ENCODE measurements at regions not wholly inside any gene's neighbourhood (a gene's known extent, or its start where the extent isn't known, plus 50 kb on each side); places are given as distances from the start of the nearest gene placed in this dataset.

DNA sequence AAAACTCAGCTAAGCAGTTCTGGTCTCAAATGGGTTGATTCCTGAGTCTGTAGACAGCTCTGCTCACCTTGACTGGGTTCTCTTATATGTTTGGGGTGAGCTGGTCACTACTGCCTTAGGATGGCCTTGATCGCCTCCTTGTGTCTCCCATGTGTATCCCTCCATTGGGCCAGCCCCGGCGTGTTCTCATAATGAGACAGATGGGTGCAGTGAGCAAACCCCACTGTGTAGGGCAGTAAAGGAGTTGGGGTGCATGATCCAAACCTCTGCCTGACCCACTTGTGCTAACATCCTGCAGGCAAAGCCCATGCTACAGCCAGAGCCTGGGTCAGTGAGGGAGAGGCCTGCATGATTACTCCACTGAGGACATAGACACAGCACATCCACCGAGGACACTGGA lies 657.6 kb downstream of the BRD1 start:
- Histone ChIP-seq H3K4me1 (ENCODE audit: control insufficient read depth in 1 of 2, insufficient read depth in 2 of 2, low read length in 2 of 2) (no peaks in the 10 kb centered on the region), H3K36me3 (ENCODE audit: control insufficient read depth in 1 of 2, insufficient read depth in 2 of 2, low read length in 2 of 2) (no peaks in the 10 kb centered on the region), H3K9me3 (ENCODE audit: control insufficient read depth in 1 of 2, low read length in 2 of 2) (no peaks in the 10 kb centered on the region), H3K4me3 (ENCODE audit: low read depth in 1 of 2, low read length in 2 of 2) (no peak overlapping the region), H3K27me3 (ENCODE audit: control insufficient read depth in 1 of 2, insufficient read depth in 2 of 2, low read length in 2 of 2) (no peaks in the 10 kb centered on the region), H3K27ac (ENCODE audit: low read depth, low read length) (no peak overlapping the region), H3K9ac (ENCODE audit: low read depth in 1 of 2, low read length in 2 of 2) (no peak overlapping the region)

- no peak overlapping the region for H3K4me3 ChIP-seq (ENCODE audit: low read depth in 1 of 2, low read length in 2 of 2)
Observed at GRCh38 chr22:49169074-49169744, 658.5 kb downstream of the BRD1 start.

GRCh38 chr22:49168219-49168813 lies 659.4 kb downstream of the BRD1 start:
- Histone ChIP-seq H3K36me3 (ENCODE audit: control insufficient read depth in 1 of 2, insufficient read depth in 2 of 2, low read length in 2 of 2) (no peaks in the 10 kb centered on the region), H3K27ac (ENCODE audit: low read depth, low read length) (no peak overlapping the region), H3K4me1 (ENCODE audit: control insufficient read depth in 1 of 2, insufficient read depth in 2 of 2, low read length in 2 of 2) (no peaks in the 10 kb centered on the region), H3K27me3 (ENCODE audit: control insufficient read depth in 1 of 2, insufficient read depth in 2 of 2, low read length in 2 of 2) (no peaks in the 10 kb centered on the region), H3K9ac (ENCODE audit: low read depth in 1 of 2, low read length in 2 of 2) (no peak overlapping the region), H3K9me3 (ENCODE audit: control insufficient read depth in 1 of 2, low read length in 2 of 2) (no peaks in the 10 kb centered on the region), H3K4me3 (ENCODE audit: low read depth in 1 of 2, low read length in 2 of 2) (no peak overlapping the region)

More at GRCh38 chr22:49169074-49169744, 658.5 kb downstream of the BRD1 start:
- Histone ChIP-seq H3K9ac (ENCODE audit: low read depth in 1 of 2, low read length in 2 of 2) (no peak overlapping the region), H3K27ac (ENCODE audit: low read depth, low read length) (no peak overlapping the region), H3K9me3 (ENCODE audit: control insufficient read depth in 1 of 2, low read length in 2 of 2) (no peaks in the 10 kb centered on the region), H3K4me1 (ENCODE audit: control insufficient read depth in 1 of 2, insufficient read depth in 2 of 2, low read length in 2 of 2) (no peaks in the 10 kb centered on the region), H3K36me3 (ENCODE audit: control insufficient read depth in 1 of 2, insufficient read depth in 2 of 2, low read length in 2 of 2) (no peaks in the 10 kb centered on the region), H3K27me3 (ENCODE audit: control insufficient read depth in 1 of 2, insufficient read depth in 2 of 2, low read length in 2 of 2) (no peaks in the 10 kb centered on the region)

- H3K9ac ChIP-seq (ENCODE audit: low read depth in 1 of 2, low read length in 2 of 2): no peak overlapping the region
- H3K36me3 ChIP-seq (ENCODE audit: control insufficient read depth in 1 of 2, insufficient read depth in 2 of 2, low read length in 2 of 2): no peaks in the 10 kb centered on the region
- H3K4me3 ChIP-seq (ENCODE audit: low read depth in 1 of 2, low read length in 2 of 2): no peak overlapping the region
- H3K27ac ChIP-seq (ENCODE audit: low read depth, low read length): no peak overlapping the region
- H3K27me3 ChIP-seq (ENCODE audit: control insufficient read depth in 1 of 2, insufficient read depth in 2 of 2, low read length in 2 of 2): no peaks in the 10 kb centered on the region
- no peaks in the 10 kb centered on the region for H3K4me1 ChIP-seq (ENCODE audit: control insufficient read depth in 1 of 2, insufficient read depth in 2 of 2, low read length in 2 of 2)
- no peaks in the 10 kb centered on the region for H3K9me3 ChIP-seq (ENCODE audit: control insufficient read depth in 1 of 2, low read length in 2 of 2)
Observed at GRCh38 chr22:49166746-49167145, 660.9 kb downstream of the BRD1 start.

DNA sequence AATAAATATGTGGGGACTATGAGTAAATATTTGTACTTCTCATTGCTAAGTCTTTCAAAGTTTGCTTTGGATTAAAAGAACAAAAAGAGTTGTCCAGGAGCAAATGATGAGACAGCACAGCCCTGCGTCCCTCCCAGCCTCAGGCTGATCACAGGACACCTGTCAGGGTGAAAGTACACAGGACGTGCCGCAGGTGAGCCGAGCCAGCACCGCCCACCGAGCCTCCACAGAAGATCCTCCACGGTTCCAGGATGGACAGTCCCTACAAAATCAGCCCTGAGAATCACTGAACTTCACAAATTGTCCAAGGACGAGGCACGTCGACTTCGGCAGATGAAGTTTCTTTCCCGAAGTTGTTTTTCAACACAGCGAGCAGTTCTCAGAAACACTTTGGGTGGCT lies 661.5 kb downstream of the BRD1 start:
- no peaks in the 10 kb centered on the region for H3K36me3 ChIP-seq (ENCODE audit: control insufficient read depth in 1 of 2, insufficient read depth in 2 of 2, low read length in 2 of 2)
- H3K9me3 ChIP-seq (ENCODE audit: control insufficient read depth in 1 of 2, low read length in 2 of 2): no peaks in the 10 kb centered on the region
- H3K9ac ChIP-seq (ENCODE audit: low read depth in 1 of 2, low read length in 2 of 2): no peak overlapping the region
- H3K4me1 ChIP-seq (ENCODE audit: control insufficient read depth in 1 of 2, insufficient read depth in 2 of 2, low read length in 2 of 2): no peaks in the 10 kb centered on the region
- H3K27ac ChIP-seq (ENCODE audit: low read depth, low read length): no peak overlapping the region
- no peak overlapping the region for H3K4me3 ChIP-seq (ENCODE audit: low read depth in 1 of 2, low read length in 2 of 2)
- H3K27me3 ChIP-seq (ENCODE audit: control insufficient read depth in 1 of 2, insufficient read depth in 2 of 2, low read length in 2 of 2): no peaks in the 10 kb centered on the region

DNA sequence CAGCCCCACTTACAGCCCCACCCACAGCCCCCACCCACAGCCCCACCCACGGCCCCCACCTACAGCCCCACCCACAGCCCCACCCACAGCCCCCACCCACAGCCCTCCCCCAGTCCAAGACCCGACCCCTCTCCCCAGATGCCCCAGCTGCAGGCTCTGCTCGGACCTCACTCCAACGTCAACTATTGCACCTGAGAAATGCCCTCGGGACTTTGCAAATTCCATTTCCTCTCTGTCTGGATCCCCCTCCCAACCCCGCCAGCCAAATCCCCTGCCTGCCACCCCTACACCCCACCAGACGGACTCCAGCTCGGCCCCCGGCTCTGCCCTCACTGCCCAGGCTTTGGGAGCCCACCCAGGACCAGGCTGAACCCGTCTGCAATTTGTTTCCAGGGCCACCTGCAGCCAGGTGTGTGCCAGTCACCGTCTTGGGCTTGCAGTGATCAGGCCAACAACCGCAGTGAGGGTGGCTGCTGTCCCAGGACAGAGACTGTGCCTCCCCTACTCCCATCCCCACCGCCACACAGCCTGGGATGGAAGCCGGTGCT lies 662.8 kb downstream of the BRD1 start:
- Histone ChIP-seq H3K4me3 (ENCODE audit: low read depth in 1 of 2, low read length in 2 of 2) (no peak overlapping the region), H3K4me1 (ENCODE audit: control insufficient read depth in 1 of 2, insufficient read depth in 2 of 2, low read length in 2 of 2) (no peaks in the 10 kb centered on the region), H3K27ac (ENCODE audit: low read depth, low read length) (no peak overlapping the region), H3K27me3 (ENCODE audit: control insufficient read depth in 1 of 2, insufficient read depth in 2 of 2, low read length in 2 of 2) (no peaks in the 10 kb centered on the region), H3K9ac (ENCODE audit: low read depth in 1 of 2, low read length in 2 of 2) (no peak overlapping the region), H3K9me3 (ENCODE audit: control insufficient read depth in 1 of 2, low read length in 2 of 2) (no peaks in the 10 kb centered on the region), H3K36me3 (ENCODE audit: control insufficient read depth in 1 of 2, insufficient read depth in 2 of 2, low read length in 2 of 2) (no peaks in the 10 kb centered on the region)

GRCh38 chr22:49163960-49164690 lies 663.5 kb downstream of the BRD1 start:
- Histone ChIP-seq H3K9ac (ENCODE audit: low read depth in 1 of 2, low read length in 2 of 2) (no peak overlapping the region), H3K9me3 (ENCODE audit: control insufficient read depth in 1 of 2, low read length in 2 of 2) (no peaks in the 10 kb centered on the region), H3K4me3 (ENCODE audit: low read depth in 1 of 2, low read length in 2 of 2) (no peak overlapping the region), H3K36me3 (ENCODE audit: control insufficient read depth in 1 of 2, insufficient read depth in 2 of 2, low read length in 2 of 2) (no peaks in the 10 kb centered on the region), H3K4me1 (ENCODE audit: control insufficient read depth in 1 of 2, insufficient read depth in 2 of 2, low read length in 2 of 2) (no peaks in the 10 kb centered on the region), H3K27ac (ENCODE audit: low read depth, low read length) (no peak overlapping the region), H3K27me3 (ENCODE audit: control insufficient read depth in 1 of 2, insufficient read depth in 2 of 2, low read length in 2 of 2) (no peaks in the 10 kb centered on the region)

- Histone ChIP-seq H3K36me3 (ENCODE audit: control insufficient read depth in 1 of 2, insufficient read depth in 2 of 2, low read length in 2 of 2) (no peaks in the 10 kb centered on the region), H3K9ac (ENCODE audit: low read depth in 1 of 2, low read length in 2 of 2) (no peak overlapping the region), H3K4me1 (ENCODE audit: control insufficient read depth in 1 of 2, insufficient read depth in 2 of 2, low read length in 2 of 2) (no peaks in the 10 kb centered on the region), H3K27ac (ENCODE audit: low read depth, low read length) (no peak overlapping the region), H3K27me3 (ENCODE audit: control insufficient read depth in 1 of 2, insufficient read depth in 2 of 2, low read length in 2 of 2) (no peaks in the 10 kb centered on the region), H3K9me3 (ENCODE audit: control insufficient read depth in 1 of 2, low read length in 2 of 2) (no peaks in the 10 kb centered on the region), H3K4me3 (ENCODE audit: low read depth in 1 of 2, low read length in 2 of 2) (no peak overlapping the region)
Observed at GRCh38 chr22:49163258-49163959, 664.3 kb downstream of the BRD1 start.

- no peak overlapping the region for H3K4me3 ChIP-seq (ENCODE audit: low read depth in 1 of 2, low read length in 2 of 2)
- no peaks in the 10 kb centered on the region for H3K9me3 ChIP-seq (ENCODE audit: control insufficient read depth in 1 of 2, low read length in 2 of 2)
- H3K36me3 ChIP-seq (ENCODE audit: control insufficient read depth in 1 of 2, insufficient read depth in 2 of 2, low read length in 2 of 2): no peaks in the 10 kb centered on the region
- no peak overlapping the region for H3K9ac ChIP-seq (ENCODE audit: low read depth in 1 of 2, low read length in 2 of 2)
- no peaks in the 10 kb centered on the region for H3K27me3 ChIP-seq (ENCODE audit: control insufficient read depth in 1 of 2, insufficient read depth in 2 of 2, low read length in 2 of 2)
- no peak overlapping the region for H3K27ac ChIP-seq (ENCODE audit: low read depth, low read length)
- H3K4me1 ChIP-seq (ENCODE audit: control insufficient read depth in 1 of 2, insufficient read depth in 2 of 2, low read length in 2 of 2): no peaks in the 10 kb centered on the region
Observed at GRCh38 chr22:49162841-49163240, 664.8 kb downstream of the BRD1 start.

Measured in duodenal mucosa (tissue), 2 donors.